PC-9 (cell line): ENCODE measurements at regions not wholly inside any gene's neighbourhood (a gene's known extent, or its start where the extent isn't known, plus 50 kb on each side); places are given as distances from the start of the nearest gene placed in this dataset.

Experiments
- EZH2 ChIP-seq: fragments of 200-600 bp; sonication (generic); IDR thresholded peaks from 2 replicates; pipeline ENCODE4 v1.8.0; 2017; ENCODE audit warnings: antibody characterized with exemption, low read depth
- TF ChIP-seq, protein P1 (sequence below): fragments of 200-600 bp; sonication (generic); conservative IDR thresholded peaks from 2 replicates; pipeline ENCODE4 v1.6.1; 2017; ENCODE audit warnings: mixed run types, antibody characterized with exemption, mild to moderate bottlenecking, moderate library complexity

DNA sequence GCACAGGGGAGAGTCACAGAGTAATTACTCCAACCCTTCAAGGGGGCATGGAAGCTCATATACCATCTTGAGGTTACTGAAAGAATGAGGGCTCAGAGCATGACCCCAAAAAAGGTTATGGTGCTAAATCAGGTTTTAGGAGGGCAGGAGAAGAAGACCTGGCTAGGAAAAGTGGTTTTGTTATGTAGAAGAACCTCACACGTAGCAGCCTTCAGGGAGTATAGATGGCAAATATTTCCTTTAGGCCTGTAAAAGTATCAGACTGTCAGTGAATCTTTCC is 102.0 kb upstream of the PDE5A start:
- TF ChIP-seq, protein P1, sequence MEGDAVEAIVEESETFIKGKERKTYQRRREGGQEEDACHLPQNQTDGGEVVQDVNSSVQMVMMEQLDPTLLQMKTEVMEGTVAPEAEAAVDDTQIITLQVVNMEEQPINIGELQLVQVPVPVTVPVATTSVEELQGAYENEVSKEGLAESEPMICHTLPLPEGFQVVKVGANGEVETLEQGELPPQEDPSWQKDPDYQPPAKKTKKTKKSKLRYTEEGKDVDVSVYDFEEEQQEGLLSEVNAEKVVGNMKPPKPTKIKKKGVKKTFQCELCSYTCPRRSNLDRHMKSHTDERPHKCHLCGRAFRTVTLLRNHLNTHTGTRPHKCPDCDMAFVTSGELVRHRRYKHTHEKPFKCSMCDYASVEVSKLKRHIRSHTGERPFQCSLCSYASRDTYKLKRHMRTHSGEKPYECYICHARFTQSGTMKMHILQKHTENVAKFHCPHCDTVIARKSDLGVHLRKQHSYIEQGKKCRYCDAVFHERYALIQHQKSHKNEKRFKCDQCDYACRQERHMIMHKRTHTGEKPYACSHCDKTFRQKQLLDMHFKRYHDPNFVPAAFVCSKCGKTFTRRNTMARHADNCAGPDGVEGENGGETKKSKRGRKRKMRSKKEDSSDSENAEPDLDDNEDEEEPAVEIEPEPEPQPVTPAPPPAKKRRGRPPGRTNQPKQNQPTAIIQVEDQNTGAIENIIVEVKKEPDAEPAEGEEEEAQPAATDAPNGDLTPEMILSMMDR = no peak
- TF ChIP-seq EZH2 = no peak
